SW480 (cell line): ENCODE measurements at regions not wholly inside any gene's neighbourhood (a gene's known extent, or its start where the extent isn't known, plus 50 kb on each side); places are given as distances from the start of the nearest gene placed in this dataset.

ENCODE experiments used
- DNase-seq: peaks from one replicate; pipeline ENCODE4 v3.0.0-alpha.2; 2016; ENCODE audit warnings: low spot score

- DNase-seq: no peak
Measured at GRCh38 chr11:11755871-11756270, 85.9 kb upstream of the USP47 start.

- no peak for DNase-seq
Measured at GRCh38 chr11:11752679-11753078, 89.1 kb upstream of the USP47 start.

GRCh38 chr11:11750017-11750878 lies 91.5 kb upstream of the USP47 start:
- no peak for DNase-seq

- DNase-seq: no peak
Measured at GRCh38 chr11:11748706-11749365, 92.9 kb upstream of the USP47 start.

GRCh38 chr11:11747570-11747969 lies 94.2 kb upstream of the USP47 start:
- DNase-seq: no peak

GRCh38 chr11:11746449-11746848 lies 95.3 kb upstream of the USP47 start:
- no peak for DNase-seq

- no peak for DNase-seq
Measured at GRCh38 chr11:11743216-11743615, 98.6 kb upstream of the USP47 start.

- no peak for DNase-seq
Measured at GRCh38 chr11:11742486-11742885, 99.3 kb upstream of the USP47 start.

GRCh38 chr11:11740836-11741235 lies 100.9 kb upstream of the USP47 start:
- no peak for DNase-seq

GRCh38 chr11:11740073-11740702 lies 101.6 kb upstream of the USP47 start:
- no peak for DNase-seq

GRCh38 chr11:11738370-11738769 lies 103.4 kb upstream of the USP47 start:
- DNase-seq: no peak

GRCh38 chr11:11735586-11735985 lies 106.2 kb upstream of the USP47 start:
- no peak for DNase-seq

- DNase-seq: no peak
Measured at GRCh38 chr11:11733246-11733747, 108.5 kb upstream of the USP47 start.

- no peak for DNase-seq
Measured at GRCh38 chr11:11732116-11732515, 109.7 kb upstream of the USP47 start.

GRCh38 chr11:11731311-11732083 lies 109.7 kb upstream of the GALNT18 start:
- peak; percentile 38 for DNase-seq

- DNase-seq: no peak
Measured at GRCh38 chr11:11728386-11728785, 106.6 kb upstream of the GALNT18 start.

GRCh38 chr11:11725438-11725837 lies 103.6 kb upstream of the GALNT18 start:
- no peak for DNase-seq

- DNase-seq: no peak
Measured at GRCh38 chr11:11724994-11725393, 103.2 kb upstream of the GALNT18 start.

- DNase-seq: no peak
Measured at GRCh38 chr11:11722861-11723260, 101.1 kb upstream of the GALNT18 start.

GRCh38 chr11:11722246-11722645 lies 100.4 kb upstream of the GALNT18 start:
- DNase-seq: no peak

- DNase-seq: no peak
Measured at GRCh38 chr11:11718511-11718910, 96.7 kb upstream of the GALNT18 start.
